GM21737 (cell line): ENCODE measurements at regions not wholly inside any gene's neighbourhood (a gene's known extent, or its start where the extent isn't known, plus 50 kb on each side); places are given as distances from the start of the nearest gene placed in this dataset.
A peak's percentile ranks its signal among the peaks of the same experiment; 100 is the strongest.

Source experiments
- ATAC-seq: cut with Tn5 transposase; IDR thresholded peaks from one replicate; pipeline ENCODE4 v1.9.1; 2021; ENCODE audit warnings: mild to moderate bottlenecking, moderate library complexity; ENCODE audit not compliant: unreplicated experiment

DNA sequence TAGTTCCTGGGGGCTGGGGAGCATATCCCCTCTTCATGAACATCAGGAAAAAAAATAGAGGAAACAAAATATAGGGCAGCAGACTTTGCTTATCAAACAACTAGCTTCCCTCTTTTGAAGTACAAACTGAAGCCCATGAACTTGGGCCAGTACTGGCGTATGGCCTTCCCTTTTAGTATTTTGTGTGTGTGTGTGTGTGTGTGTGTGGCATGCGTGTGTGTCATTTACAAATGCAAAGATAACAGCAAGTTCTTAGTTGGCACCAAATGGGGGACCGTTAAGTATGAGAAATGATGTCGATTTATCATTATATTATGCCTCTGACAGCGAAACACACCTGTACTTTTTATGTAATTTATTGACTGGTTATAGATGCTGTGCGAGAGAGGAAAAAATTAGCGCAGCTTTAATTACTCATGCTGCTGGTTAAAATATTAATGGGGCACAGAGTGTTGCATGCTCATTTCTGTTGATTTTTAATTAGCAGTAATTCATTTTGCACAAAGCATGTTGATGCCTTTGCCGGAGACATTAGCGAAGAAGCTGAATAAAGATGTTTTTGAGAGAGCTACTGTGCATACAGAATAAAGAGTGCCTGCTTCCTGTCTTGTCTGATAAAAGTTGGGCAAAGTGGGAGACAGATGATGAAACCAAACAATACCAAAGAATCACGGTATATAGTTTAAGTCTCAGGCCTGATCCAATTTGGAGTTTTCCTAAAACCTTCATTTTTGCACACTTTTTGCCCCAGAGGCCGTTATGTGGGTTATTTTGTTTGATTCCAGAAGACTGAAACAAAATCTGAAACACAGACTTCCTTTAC is 297.1 kb downstream of the SATB1 start:
- no peak for ATAC-seq

DNA sequence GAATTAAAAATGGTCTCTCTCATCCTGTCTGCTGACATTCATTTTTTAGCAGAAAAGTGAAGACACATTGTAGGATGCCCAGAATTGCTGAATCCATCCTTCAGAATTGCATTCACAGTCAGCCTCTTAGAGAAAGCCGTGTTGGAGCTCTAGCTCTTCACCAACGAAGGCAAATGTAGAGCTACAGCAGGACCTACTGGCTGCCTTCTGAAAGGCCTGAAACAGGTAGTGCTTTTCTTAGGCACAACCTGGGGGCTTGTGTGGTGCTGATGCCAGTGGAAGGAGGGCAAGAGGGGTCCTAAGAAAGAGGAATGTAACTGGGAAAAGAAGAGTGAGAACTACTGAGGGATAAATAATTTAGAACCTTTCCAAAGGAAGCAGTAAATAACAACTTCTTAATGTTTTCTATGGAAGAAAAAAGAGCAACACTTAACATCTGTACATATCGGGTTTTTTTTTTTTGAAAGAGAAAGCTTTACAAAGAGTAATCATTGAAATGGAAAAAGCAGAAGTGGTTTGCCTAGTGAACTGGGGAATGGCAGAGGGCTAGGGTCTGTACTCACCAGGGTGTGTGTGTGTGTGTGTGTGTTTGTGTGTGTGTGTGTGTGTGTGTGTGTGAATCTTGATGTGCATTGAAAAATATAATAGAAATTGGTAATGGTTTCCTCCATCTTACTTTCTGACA is 297.8 kb downstream of the SATB1 start:
- peak; percentile 91 for ATAC-seq

DNA sequence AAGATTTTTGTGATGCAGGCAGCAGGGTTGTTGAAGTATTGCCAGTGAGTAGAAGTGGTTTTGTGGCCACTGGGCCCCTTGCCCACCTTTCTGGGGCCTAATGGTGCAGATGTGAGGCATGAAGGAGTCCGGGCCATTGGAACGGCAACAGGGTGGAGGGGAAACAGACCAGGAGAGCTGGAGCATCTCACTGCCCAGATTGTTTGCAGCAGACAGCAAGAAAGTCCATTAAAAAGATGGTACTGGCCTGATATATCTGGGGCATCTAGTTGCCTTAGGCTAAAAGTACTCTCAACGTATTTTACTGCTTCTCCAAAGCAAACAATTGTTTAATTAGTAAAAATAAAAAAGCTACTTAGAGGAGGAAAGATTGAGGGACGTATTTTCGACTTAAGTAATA is 298.4 kb downstream of the SATB1 start:
- ATAC-seq = no peak

DNA sequence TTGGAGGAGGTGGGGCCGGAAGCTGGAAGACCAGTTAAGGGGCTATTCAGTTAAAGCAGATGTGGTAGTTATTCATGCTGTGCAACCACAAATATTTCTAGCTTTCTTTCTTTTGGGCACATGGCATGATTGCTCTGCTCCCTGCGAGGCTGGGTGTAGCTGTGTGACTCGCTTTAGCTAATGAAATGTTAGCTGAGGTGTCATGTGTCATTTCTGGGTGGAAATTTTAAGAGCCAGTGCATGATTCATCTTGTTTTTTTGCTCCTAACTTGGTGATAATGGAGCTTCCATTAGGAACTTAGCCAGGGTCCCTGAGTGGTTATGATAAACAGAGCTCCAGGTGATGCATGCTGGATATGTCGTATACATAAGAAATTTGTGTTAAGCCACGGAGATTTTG is 300.6 kb downstream of the SATB1 start:
- ATAC-seq = no peak

DNA sequence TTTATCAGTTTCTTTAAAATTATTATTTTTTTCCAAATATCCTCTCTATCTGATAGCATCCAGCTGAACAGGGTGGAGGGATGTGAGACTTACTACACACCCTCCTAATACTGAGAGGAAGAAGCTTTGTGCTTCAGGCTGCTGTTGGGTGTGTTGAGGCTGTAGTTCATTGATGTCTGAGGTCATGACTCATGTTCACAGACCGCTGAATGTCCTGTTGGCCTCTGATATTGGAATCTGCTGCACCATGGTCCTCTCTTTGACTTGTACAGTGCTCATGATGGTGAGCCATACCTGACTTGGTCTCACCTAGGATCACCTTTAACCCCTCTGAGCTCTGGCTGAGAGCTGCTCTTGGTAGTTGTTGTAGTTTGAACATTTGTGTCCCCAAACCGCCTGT is 302.9 kb downstream of the SATB1 start:
- ATAC-seq = no peak

DNA sequence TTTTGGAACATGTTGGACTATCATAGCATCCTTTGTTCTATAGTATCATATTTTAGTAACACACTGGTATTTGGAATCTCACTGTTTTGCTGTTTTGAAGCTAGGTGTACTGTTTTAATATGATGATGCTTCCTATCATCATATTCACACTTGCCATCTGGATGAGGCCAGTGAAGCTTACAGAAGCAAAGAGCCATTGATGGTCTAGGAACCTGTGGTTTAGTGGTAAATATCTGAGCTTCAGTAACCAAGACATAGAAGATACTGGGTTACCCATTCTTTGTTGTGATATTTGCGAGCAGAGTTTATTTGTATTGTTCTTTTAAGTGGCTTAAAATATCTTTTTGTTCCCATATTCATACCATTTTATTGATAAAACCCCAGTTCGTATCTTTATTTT is 304.1 kb downstream of the SATB1 start:
- no peak for ATAC-seq

DNA sequence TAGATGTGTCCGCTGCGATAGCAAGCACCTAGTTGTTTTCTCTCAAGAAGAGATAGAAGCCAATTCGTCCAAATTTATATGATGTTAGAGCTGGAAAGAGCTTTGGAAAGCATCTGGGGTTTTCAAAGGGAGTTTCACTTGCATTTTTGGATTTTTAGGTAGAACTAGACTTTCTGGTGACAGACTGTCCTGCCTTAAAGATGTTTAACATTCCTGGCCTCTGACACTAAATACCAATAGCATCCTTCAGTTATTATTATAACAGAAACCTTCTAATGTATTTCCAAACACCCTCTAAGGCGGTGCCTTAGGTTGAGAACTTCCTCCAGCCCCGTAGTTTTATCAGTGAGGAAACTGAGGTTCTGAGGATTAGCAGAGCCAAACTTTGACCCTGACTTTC is 305.3 kb downstream of the SATB1 start:
- no peak for ATAC-seq

DNA sequence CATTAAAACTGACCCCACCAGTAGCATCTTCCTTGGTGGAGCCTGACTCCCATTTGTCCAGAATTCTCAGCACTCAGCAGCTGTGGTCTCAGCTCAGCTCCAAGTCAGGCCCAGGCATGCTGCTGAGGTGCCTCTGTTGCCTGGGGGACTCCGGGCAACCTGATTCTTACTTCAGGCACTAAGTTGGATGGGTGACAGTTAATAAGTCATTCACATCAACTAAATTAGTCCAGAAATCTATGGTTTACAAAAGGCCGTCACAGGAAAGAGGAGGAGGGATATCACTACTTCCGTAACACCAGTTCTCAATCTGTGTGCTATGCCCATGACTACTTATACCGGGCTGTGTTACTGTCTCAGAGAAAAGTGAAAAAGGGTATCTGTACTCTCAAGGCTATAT is 310.2 kb downstream of the SATB1 start:
- no peak for ATAC-seq

DNA sequence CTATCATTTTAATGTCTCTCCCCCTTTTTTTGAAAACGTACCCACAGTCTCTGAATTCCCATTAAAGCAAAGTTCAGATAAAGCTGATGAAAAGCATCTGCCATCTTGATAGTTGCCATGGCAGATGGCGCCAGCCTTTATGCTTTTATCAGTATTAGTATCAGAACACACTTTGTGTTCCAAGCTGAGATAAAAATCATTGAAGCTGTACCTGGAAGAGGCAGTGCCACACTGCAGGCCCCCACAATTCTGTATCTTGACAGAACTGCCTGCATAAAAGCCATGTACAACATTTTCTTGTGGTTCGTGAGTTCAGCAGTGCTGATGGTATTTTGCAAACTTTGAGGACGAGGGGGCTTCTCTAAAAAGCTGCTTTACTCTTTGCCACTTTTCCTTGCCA is 311.7 kb downstream of the SATB1 start:
- no peak for ATAC-seq

DNA sequence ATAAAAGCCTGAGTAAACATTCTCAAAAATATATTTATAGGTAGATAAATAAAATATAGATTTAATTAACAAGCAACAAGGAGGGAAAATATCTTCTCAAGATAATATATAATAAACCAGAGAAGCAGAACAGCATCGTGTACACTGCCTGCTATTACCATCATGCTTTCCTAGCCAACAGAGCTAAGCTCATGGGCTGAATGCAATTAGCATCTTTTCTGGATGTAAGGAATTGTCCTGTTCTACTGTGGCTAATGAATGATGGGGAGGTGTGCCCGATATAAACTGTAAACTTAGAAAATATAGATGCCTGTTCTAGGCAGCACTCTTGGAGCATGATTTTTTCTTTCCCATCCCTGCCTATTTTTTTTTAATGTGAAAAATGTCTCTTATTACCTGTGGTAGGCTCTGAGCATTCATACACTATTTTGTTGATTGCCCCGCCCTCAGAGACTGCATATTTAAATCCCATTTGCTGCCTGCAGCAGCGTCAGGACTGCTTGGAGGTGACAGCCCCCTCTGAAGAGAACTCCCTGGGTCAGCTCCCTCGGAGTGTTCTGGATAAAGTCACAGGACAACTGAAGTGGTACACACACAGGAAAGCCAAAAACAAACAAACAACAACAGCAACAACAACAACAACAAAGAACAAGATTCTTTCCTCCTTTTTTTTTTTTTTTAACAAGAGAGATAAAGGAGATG is 312.3 kb downstream of the SATB1 start:
- ATAC-seq = no peak

DNA sequence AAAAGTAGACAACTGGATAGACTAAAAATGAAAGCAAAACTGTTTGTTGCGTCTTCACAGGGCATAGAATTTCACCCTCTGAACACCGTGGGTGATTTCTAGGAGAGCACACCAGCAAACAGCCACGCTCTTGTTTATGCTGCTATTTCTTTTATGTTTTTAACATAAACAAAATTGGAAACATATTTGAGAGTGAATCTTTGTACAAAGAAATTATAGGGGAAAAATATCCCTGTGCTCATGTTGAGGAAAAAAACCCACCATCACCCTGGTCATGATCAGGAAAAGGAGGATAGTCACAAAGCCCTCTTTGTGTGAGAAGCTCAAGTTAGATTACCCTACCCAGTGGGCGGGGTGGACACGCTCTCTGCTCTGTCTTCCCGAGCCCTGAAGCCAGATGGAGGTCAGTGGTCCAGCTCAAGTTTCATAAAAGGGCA is 313.3 kb downstream of the SATB1 start:
- peak; percentile 87 for ATAC-seq

DNA sequence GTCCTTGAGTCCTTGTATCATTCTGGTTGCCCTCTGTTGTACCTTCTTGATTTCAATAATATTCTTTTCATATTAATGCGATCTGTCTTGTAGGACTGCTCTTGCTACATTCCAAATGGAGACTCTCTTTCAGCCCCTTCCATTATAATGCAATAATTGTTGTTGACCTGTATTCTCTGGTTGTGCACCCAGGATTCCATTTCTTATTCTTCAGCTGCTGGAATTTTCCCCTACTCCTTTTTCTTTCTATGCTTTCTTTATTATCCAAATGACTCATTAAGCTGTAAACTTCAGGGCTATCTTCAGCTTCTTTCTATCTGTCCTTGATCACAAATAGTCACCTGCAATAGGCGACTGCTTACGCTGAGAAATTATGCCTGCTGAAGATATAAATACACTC is 321.5 kb downstream of the SATB1 start:
- ATAC-seq = no peak

DNA sequence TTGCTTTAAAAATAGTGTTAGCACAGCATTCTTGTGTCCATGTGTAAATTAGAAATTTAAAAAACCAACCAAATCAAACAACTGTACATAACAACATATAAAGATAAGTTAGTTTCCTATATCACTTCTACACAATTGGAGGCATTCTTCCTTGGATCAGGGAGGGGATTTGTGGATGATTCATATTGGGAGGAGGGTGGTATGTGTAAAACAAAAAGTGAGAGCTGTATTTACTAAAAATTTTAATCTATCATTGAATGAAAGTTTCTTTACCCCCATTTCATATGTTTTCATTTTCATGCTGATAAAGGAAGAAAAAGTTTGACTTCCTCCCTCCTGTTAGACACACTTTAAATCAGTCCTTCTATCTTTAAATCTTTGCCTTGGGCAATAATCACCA is 325.0 kb downstream of the SATB1 start:
- ATAC-seq = no peak

DNA sequence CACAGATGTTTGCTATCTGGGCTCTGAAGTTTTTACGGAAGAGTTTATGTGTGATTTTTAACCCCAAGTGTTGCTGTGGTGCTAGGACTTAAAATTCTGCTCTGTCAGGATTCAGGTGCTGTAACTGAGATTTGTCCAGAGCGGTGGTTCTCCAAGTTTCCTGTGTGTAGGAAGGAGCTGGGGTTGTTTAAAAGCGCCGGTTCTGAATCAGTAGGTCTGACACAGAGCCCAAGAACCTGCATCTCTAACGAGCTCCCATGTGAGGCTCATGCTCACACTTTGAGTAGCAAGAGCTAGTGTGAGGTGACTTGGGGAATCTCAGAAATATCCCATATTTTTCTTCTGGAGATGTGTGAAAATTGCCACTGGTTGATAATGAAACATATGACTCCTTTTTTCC is 325.5 kb downstream of the SATB1 start:
- no peak for ATAC-seq

DNA sequence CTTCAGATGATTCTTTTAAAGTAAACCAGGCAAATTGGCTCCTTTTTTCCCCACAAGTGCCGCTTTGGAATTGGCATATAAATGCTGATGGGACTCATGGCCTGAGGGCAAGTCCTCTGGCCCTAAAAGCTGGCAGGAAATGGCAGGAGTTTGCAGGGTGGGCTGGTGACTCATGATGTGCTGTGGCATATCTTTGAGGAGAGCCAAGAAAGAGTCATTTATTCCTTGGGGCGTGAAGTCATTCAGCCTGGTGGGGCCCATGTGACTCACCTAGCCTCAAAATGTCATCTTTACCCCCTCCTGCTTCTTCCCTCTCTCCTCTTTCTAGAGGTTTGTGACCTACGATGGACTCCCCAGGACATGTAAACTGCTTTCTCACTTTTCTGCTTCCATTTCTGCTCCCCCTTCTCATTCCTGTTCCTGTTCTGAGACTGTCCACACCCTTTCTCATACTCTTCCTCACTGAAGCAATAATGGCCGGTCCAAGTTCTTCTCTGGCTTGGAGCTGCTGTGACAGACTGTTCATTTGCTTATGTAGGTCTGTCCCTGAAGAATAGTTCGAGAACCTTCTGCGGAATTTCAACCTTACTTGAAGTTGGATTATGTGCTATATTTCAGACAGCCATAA is 326.1 kb downstream of the SATB1 start:
- no peak for ATAC-seq

DNA sequence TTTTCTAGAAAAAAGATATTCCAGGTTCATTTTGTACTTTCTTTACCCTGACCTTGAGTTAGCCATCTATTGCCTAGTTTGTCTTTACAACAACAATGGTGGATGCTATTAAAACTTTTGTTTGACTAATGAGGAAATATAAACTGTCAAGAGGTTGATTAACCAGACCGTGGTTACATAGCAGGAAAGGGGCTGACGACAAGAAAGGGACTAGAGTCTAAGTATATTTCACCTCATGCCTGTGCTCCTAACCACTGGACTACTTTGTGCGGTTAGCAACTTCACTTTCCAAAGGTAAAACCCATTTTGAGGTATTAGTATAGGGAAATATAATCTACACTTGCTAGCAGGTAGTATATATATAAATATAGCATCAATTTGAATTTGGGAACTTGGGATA is 327.1 kb downstream of the SATB1 start:
- no peak for ATAC-seq

DNA sequence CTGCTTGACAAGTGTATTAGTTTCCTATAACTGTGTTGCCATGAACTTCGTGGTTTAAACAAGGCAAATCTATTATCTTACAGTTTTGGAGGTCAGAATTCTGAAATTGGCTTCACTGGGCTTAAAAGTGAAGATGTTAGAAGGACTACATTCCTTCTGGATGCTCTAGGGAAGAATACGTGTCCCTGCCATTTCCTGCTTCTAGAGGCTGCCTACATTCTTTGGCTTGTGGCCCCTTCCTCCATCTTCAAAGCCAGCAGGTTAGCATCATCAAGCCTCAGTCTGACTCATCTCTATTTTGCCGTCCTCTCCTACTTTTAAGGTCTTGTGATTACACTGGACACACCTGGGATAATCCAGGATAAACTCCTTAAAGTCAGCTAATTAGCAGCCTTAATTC is 327.7 kb downstream of the SATB1 start:
- ATAC-seq = no peak

DNA sequence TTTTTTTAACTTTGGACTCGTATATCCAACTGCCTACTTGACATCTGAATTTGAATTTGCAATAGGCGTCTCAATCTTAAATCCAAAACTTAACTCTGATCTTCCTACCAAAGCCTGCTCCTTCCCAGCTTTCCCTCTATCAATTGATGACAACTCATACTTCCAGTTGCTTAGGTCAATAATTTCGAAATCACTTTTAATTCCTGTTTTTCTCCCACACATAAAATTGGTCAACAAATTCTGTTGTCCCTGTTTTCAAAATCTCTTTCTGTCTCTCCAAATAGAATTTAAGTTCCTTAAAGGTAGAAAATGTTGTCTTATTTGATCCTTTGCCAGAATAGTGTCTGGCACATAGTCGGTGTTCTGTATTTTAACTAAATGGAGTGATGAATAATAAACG is 332.4 kb downstream of the SATB1 start:
- no peak for ATAC-seq

DNA sequence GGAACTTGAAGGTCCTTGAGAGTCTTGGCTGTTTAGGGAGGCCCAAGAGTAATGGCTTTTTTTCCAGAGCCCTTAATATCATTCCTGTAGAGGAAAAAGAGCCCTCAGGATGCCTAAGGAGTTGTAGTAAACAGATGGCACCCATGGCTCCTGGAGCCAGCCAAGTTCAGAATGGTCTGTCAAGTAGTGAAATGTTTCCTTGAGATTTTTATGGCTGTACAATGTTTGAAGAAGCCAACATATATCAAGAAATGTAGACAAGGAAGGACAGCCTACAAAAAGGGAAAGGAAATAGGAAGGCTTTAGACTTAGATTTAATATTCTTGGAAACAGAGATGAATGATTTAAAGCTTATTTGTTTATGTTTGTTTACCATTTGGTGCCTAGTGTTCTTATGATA is 334.8 kb downstream of the SATB1 start:
- no peak for ATAC-seq

DNA sequence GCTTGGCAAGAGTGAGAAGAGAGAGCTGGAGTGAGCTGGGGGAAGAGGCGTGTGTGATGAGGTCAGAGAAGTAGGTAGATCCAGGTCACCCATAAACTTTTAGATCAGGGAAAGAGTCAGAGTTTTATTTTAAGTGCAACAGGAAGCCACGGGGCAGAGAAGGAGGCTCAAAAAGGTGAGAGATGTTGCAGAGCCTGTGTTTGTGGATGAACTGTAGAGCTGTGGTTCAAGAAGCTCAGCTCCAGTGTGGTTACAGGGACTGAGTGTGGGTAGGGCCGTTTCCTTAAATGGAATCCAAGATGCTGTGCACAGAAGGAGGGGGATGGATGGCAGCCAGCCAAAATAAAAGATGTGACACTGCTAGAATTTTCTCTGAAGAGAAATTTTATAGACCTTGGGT is 337.2 kb downstream of the SATB1 start:
- ATAC-seq = no peak

DNA sequence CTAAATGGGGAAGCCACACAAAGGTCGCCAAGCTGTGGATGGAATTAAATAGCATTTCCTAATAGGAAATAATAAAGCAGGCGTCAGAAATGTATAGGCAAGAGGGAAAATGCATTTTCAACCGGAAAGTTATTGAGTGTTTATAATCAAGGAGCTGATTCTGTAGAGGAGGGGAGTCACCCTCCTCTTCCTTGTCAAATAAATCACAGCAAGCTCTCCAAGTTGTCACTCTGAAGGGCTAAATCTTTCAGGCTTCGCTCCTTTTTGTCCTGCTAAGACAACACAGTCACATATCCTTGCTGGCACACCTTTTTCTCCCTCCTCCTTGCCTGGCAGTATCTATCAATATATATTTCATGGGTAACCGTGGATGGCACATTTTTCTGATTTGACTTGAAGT is 338.4 kb downstream of the SATB1 start:
- no peak for ATAC-seq

DNA sequence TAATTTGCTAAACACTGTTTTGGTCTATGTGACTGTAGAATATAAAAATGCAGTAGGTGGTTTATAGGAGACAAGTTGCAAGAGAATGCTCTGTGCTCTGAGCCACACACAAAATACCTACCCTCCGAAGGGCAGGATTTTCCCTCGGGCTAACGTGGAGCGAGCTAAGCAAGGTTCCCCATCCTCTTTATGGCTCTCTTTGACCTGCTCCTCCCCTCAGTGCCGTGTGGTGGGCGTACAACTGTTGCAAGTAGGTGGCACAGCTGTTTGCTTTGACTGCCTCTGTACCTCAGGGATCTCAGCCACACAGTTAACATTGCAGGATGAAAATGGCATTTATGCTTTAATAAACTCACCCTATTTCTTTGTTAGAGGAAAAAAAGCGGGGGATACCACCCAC is 339.1 kb downstream of the SATB1 start:
- no peak for ATAC-seq
